ENCODE measurements at regions not wholly inside any gene's neighbourhood (a gene's known extent, or its start where the extent isn't known, plus 50 kb on each side); places are given as distances from the start of the nearest gene placed in this dataset.
"Not testable (repeated sequence)": the region's sequence is repeated elsewhere in the genome, so short reads cannot be mapped to it uniquely, and the experiment has no call there.

DNA sequence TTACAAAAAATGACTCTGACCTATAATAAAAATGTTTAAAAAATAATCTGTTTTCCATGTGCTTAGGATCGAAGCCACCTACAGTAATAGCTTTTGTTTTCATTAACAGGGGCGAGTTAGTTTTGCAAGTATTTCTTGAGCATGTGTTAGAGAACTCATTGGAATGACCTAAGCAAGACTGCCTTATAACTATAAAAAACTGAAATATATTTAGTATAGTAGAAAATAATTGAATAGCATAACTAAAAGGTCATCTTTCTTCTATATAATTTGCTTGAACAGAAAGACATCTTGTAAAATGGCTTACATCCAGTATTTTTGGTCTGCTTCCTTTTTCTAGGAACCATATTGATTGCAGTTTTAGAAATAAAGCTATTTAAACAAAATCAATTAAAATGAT is 241.5 kb upstream of the NRIP1 start:
- no peak for DNase-seq (ENCODE audit: low read depth in 1 of 2, low spot score in 1 of 2)

DNA sequence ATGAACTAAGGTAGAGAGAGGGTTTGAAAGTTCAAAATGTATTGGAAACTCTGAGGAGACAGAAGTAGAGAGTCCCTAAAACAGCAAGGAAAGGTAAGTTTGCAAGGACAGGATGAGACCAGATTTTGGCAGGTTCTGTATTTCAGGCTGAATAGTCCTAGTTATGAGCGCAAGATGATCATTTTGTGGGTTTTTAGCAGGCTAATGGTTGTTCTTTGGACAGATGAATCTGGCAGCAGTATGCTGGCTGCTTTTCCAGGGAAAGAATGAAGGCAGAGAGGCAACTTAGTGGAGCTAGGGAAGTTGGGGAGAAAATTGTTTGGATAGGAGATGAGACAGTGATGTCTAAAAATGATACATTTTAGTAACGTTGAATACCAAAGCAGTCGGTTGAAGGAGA is 243.5 kb upstream of the NRIP1 start:
- DNase-seq (ENCODE audit: low read depth in 1 of 2, low spot score in 1 of 2) = no peak

DNA sequence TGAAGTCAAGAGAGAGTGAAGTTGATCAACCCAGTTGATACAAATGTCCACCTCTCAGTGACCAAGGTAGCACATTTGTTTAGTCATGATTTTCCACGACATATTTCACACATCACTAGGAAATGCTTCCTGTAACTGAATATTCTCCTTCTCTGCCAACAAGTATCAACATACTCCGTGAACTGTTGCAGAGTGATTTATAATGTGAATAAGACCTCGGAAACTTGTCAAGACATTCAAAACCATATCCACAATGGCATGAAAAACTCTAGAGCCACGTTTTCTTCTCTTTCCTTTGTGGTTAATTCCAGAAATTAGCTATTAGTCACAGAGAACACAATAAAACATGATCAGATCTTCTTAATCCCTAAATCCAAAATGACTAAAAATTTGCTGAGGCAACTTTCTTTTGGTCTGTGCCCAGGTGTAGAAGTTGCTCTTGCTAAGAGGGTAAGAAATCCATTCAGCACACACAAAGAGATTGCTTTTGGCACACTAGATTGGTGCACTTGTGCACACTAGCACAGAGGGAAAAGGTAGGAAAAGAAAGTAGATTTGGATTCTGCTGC is 244.3 kb upstream of the NRIP1 start:
- no peak for DNase-seq (ENCODE audit: low read depth in 1 of 2, low spot score in 1 of 2)

DNA sequence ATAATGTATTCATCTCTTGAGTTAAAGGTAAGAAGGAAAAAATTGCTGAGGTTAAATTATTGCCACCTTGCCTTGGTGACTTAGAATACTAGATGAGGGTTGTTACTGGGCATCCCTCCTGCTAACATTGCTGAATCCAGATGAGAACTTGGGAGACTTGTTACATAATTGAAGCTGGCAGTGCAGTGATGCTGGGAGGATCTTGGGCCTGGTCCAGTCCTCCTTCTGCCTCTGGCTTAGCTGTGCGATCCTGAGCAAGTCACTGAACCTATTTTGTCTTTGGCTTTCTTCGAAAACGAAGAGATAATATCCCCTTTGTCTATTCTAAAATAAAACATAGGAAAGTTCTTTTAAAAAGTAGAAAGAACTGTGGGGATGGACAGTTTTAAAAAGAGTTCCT is 244.9 kb upstream of the NRIP1 start:
- no peak for DNase-seq (ENCODE audit: low read depth in 1 of 2, low spot score in 1 of 2)

DNA sequence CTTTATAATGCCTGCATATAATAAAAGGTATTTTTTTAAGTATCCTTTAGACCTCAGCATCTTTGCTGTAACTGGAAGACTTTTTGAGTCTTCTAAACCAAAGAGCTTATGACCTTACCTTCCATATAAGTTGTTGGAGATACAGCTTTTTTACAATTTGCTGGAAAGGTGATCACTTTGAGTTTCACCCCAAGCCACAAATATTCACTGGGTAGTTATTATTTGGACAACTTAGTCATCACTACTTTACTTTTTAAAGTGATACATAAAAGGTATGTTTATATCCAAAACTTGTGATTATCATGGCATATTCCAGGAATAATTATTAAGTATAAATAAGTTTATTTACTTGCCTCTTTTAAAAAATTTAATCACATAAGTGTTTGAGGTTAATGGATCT is 246.7 kb upstream of the NRIP1 start:
- DNase-seq (ENCODE audit: low read depth in 1 of 2, low spot score in 1 of 2) = no peak

DNA sequence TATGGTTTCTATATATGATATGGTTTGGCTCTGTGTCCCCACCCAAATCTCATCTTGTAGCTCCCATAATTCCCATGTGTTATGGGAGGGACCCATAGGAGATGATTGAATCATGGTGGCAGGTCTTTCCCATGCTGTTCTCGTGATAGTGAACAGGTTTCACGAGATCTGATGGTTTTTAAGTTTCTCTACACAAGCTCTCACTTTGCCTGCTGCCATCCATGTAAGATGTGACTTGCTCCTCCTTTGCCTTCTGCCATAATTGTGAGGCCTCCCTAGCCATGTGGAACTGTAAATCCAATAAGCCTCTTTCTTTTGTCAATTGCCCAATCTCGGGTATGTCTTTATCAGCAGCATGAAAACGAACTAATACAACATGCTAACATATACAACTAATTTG is 252.2 kb upstream of the NRIP1 start:
- DNase-seq (ENCODE audit: low read depth in 1 of 2, low spot score in 1 of 2) = not testable (repeated sequence)

DNA sequence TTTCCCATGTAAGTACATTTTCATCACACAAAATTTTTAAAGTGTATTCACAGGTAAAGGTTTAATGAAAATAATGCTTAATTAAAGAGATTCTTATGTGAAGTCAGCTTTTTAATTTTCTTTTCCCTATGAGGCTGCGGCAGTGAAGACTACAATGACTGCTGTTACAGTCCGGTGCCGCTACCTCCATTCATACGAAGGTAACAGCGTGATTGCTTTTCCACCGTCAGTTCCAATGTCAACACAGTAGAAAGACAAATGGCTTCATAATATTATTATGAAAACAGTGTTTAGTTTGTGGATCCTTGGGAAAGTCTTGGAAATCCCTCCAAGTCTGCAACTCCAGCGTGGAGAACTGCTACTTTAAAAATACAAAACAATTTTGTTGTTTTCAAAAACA is 254.9 kb upstream of the NRIP1 start:
- no peak for DNase-seq (ENCODE audit: low read depth in 1 of 2, low spot score in 1 of 2)

DNA sequence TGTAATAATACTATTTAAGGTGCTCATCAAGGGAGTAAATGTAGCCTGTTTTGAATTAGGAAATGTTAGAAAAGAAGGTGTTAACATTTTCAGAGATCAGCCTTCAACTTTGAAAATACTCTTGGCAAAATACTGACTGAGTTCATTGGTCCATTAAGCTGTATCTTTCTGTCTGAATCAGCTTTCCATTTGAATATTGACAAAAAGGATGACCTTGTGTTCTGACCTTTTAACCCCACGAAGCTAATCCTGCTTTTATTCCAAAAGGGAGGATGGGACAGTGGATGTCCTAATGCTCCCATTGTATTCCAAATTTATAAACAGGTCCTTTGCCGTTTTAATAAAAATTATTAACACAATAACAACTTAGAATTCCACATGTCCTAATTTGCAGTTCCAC is 259.7 kb upstream of the NRIP1 start:
- no peak for DNase-seq (ENCODE audit: low read depth in 1 of 2, low spot score in 1 of 2)

DNA sequence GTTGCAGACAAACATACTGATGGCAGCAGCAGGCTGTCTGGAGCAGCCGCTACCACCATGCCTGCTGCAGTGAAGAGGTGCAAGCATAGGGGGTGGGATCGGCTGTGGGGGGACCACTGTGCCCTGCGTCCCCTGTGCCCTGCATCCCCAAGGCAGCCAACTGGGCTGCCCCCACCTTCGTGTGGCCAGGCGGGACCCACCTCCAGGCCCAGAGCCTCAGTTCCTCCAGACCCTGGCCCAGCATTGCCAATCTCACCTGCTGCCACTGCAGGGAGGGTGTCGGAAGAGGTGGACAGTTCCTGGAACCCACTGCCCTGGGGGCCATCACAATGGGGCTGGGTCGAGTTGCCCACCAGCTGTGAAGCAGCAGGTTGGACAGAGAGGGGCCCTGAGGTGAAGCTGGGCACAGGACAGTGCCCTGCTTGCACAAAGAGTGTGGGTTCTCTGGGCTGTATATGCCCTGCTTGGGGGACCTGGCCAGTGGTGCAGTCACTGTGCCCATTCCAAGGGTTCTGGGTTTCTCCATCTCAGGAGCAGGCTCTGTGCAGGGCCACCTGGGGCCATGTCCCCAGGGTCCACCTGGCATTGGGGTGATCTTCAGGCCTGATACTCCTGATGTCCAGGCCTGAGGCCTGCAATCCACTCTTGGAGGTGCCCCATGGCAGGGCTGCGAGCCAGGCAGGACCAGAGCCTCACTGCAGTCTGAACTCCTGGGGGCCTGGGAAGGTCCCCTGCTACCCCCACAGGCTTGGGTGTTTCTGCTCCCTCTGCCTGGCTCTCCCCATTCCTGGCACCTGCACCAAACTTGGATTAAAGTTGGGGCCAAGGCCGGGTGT is 261.4 kb upstream of the NRIP1 start:
- DNase-seq (ENCODE audit: low read depth in 1 of 2, low spot score in 1 of 2) = no peak

DNA sequence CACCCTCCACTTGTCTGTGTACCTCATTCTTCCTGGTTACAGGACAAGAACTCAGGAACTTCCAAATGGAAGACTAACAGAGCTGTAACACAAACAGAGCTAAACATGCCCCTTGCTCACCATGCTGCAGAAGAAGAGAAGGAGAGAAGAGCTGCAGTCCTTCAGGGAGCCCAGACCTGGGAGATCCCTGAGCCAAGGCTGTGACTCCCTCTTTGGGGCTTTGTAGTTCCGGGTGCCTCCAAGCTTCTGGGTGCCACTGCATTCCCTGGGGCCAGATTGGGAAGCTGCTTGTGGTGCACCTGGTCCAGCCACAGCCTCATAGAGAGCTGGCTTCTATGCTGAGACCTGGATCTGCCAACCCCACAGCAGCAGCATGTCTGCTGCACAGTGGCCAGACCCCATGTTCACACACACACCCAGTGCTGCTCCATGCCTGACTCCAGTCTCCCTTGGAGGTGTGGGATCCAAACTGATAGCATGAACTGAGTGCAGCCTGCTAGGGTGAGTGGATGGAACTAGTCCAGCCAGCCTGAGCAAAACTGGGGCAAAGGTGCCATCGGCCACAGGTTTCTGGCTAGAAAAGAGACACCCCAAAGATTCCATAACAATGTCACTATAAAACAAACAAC is 263.0 kb upstream of the NRIP1 start:
- no peak for DNase-seq (ENCODE audit: low read depth in 1 of 2, low spot score in 1 of 2)

DNA sequence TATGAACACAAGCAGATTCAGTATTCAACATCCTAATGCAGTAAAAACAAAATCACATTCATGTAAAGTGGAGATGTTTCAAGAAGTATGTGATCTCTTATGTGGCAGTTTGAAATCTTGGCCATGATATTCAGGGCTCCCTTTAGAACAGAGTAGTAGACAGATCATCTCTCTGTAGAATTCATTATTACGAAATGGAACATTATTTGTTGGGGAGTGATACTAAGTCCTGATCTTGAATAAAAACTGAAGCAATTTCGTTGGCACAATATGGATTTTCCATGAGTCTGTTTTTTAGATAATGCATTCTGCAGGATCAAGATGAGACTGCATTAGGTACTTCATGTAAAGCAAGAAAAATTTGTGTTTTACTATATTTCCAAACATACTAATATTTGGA is 264.4 kb upstream of the NRIP1 start:
- DNase-seq (ENCODE audit: low read depth in 1 of 2, low spot score in 1 of 2) = no peak

DNA sequence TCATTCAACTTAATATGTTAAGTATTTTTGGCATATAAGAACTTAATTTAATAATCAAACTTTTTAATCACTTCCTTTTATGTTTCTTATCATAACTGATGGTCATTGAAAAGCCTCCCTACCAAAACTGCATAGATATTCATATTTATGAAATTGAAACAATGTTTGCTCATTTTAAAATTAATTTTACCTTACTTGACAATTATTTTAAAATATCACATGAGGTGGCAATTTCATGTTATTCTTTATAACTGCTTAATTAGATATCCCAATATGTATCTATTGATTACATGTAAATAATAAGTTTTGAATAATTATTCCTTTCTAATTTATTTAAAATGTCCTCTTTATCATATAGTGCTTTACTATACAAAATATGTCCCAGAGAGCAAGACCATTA is 266.1 kb upstream of the NRIP1 start:
- DNase-seq (ENCODE audit: low read depth in 1 of 2, low spot score in 1 of 2) = no peak

DNA sequence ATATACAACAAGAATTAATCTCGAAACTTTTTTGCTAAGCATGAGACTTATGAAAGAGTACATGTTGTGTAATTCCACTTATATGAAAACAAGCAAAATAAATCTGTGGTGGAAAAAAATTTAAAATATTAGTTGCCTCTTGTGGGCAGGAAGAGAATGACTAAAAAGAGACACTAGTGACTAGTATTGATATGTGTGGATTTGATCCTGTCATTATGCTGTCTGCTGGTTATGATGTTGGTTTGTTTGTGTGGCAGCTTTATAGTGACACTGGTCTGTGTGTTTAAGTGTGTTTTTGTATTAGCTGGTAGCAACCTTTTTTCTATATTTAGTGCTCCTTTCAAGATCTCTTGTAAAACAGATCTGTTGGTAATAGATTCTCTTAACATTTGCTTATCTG is 267.8 kb upstream of the NRIP1 start:
- no peak for DNase-seq (ENCODE audit: low read depth in 1 of 2, low spot score in 1 of 2)

DNA sequence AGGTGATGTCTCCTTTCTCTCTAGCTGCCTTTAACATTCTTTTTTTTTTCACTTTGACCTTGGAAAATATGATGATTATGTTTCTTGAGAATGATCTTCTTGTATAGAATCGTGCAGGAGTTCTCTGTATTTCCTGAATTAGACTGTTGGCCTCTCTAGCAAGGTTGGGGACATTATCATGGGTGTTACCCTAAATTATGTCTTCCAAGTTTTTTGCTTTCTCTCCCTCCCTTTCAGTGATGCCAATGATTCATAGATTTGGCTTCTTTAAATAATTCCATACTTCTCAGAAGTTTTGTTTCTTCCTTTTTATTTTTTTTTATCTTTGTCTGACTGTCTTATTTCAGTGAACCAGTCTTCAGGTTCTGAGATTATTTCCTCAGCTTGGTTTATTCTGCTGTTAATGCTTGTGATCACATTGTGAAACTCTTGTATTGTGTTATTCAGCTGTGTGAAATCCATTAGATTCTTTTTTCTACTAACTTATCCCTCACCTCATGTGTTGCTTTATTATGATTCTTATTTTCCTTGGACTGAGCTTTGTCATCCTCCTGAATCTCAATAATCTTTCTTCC is 268.4 kb upstream of the NRIP1 start:
- no peak for DNase-seq (ENCODE audit: low read depth in 1 of 2, low spot score in 1 of 2)

DNA sequence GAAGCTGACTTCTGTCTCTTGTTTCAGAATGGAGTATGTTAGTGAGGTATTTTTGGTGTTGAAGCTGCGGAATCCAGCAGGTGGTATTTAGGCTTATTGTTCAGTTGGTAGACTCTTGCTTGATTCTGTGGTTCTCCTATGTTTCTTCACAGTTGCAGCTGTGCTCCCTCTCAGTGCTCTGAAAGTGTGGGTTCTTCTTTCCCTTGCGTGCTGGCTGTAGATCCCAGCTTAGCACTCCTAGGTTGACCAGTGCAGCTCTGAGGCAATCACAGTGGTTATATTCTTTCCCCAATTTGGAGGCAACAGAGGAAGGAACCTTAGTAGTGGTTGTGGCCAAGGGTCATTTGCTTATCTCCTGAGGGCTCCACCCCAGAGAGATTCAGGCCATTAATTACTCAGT is 269.2 kb upstream of the NRIP1 start:
- no peak for DNase-seq (ENCODE audit: low read depth in 1 of 2, low spot score in 1 of 2)

DNA sequence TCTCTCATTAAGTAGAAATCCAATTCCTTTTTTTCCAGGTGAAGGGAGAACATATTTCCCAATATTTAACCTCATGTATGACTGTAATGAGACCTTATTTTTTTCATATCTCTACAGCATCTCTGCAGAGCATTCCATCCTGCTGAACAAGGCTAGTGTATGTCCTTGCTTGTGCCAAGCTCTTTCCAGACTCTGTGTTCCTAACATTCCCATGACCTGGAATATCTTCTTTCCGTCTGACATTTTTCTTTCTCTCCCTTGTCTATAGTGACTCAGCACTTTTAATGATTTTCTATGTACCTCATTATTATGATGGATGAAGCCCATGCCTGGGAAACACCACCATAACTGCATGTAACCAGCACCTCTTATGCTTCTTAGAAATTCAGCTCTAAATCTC is 278.3 kb upstream of the NRIP1 start:
- no peak for DNase-seq (ENCODE audit: low read depth in 1 of 2, low spot score in 1 of 2)

DNA sequence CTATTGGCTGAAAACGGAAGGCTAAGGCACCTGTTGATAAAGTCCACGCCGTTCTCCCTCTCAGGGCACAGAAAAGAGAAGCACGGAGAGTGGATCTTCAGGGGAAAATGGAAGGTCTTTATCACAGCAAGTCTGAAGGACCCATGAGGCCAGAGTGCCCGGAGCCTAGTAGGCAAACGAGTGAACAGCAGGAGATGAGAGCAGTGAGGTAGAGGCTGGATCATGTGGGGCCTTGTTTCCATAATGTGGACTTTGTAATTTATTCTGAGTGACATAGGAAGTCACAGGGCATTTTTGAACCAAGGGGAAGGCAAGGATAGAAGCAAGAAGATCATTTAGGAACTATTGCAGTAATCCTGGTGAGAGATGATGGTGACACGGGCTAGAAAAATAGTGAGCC is 287.2 kb upstream of the NRIP1 start:
- no peak for DNase-seq (ENCODE audit: low read depth in 1 of 2, low spot score in 1 of 2)

DNA sequence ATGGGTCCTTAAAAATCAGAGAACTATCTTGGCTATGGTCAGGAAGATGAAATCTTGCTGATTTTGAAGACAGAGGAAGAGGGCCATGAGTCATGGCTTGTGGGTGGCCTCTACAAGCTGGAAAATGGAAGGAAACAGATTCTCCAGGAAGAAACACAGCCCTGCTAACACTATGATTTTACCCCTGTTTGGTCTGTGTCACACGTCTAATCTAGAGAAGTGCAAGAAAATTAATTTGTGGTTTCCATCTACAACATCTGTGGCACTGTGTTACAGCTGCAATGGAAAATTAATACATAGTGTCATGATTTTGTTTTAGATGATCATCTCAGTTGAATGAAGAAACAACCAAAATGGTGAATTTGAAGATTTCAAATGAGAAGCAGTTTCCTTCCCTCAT is 288.7 kb upstream of the NRIP1 start:
- no peak for DNase-seq (ENCODE audit: low read depth in 1 of 2, low spot score in 1 of 2)

DNA sequence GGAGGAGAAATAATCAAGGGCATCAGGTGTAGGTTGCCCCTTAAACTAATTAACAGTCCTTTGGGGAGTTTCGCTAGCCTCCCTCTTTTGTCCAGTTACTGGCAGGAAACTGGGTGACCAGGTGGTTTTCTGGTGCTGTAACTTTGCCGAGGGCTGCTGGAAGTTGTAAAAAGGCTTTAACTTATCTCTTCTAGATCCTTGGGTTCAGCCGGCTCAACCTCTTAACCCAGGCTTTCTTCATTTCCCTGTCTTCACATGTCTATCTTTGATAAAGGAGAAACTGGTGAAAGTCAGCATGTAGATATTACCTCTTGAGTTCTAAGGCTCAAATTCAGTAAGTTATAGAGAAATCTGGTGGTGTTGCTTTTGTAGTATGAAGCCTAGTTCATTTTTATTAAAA is 289.7 kb upstream of the NRIP1 start:
- DNase-seq (ENCODE audit: low read depth in 1 of 2, low spot score in 1 of 2) = no peak

DNA sequence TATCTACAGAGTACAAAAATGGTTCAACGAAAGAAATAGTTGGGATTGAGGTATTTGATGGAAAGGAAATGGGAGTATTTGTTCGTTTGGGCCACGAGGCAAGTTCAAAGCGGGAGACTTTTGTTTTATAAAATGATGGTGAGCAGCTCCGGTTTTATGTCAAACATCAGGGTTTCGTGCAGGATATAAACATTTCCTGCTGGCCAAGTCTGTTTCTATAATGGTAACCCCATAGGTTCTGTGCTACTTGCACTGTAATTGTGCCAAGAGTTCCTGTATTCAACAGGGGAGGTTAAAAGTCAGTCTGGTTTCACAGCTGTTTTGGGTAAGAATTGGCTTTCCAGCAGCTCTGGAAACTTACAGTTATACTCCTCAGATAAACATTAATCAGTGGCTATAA is 290.3 kb upstream of the NRIP1 start:
- no peak for DNase-seq (ENCODE audit: low read depth in 1 of 2, low spot score in 1 of 2)

DNA sequence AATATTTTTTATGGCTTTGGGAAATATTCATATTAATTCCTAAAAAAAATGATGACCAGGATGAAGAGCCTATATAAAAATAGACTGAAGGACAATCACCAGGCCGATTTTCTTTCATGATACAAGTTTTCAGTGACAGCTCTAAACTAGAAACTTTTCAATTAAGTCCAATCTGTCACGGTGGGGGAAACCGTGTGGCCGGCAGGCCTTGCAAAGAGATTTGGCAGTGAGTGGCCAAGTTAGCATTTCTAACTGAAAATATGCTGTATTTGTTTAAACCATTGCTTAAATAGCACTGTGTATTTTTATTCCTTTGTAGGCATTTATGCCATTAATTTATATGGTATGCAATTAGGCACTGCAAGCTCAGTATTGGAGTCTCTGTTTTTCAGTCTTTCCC is 294.5 kb upstream of the NRIP1 start:
- no peak for DNase-seq (ENCODE audit: low read depth in 1 of 2, low spot score in 1 of 2)

DNA sequence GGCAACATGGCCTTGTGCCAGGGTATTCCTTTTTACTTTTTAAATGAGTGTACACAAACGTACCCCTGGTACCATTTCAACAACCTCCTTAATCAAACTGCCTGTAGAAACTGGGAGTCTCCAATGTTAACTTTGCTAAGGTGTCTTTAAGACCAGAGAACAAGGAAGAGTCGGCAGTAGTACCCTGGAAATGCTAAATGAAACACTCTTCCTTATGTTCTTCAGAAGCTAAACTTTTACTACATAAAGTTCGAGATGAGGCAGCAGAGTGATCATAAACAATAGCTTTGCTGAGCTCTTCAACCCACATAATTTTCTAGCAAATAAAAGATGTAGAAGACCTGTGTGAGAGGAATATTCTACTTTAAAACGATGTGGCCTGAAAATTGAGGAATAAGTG is 297.7 kb upstream of the NRIP1 start:
- no peak for DNase-seq (ENCODE audit: low read depth in 1 of 2, low spot score in 1 of 2)
